AG20443 (cell line): ENCODE measurements at regions not wholly inside any gene's neighbourhood (a gene's known extent, or its start where the extent isn't known, plus 50 kb on each side); places are given as distances from the start of the nearest gene placed in this dataset.
"Not testable (repeated sequence)": the region's sequence is repeated elsewhere in the genome, so short reads cannot be mapped to it uniquely, and the experiment has no call there.

ENCODE experiments used
- DNase-seq: peaks from one replicate; pipeline ENCODE4 v3.0.0; 2012; ENCODE audit warnings: low spot score, mixed read lengths

DNA sequence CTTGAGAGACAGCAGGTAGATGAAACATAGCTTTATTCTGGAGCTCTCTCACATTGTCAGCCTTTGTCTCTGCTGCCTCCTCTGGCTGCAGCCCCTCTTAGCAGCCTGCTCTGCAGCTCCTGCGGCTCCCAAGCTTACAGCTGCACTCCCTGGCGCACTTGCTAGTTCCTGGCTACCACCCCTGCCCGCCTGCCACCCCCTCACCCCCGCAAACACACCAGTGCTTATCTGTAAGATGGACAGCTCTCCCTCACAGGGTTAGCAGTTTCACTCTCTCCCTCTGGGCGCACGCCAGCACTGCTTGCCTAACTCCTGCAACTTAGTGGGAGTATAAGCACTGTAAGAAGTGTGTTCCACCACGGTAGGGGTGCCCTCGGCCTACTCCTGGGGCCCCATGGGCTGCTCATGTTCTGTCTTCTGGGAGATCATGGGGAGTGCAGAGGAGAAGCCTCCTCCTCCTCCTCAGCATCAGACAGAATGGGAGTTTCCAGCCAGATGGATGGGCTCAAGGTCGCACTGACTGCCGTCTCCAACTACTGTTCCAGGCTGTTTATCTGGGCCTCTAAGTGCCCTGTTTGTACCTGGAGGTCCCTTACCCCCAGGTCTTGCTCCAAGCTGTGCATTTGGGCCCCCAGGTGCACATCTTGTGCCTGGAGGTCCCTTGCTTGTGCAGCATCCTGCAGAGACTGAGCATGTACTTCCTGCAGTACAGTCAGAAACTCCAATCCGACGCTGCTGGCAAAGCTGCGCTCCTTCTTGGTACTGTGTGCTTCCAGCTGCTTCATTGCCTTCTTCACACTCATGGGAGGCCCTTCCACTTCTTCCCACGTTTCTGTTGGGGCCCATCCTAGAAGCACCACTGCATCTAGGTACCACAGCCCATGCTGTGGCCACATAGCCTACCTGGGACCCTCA is 1388.1 kb downstream of the AMY1C start:
- peak; percentile 9 for DNase-seq

DNA sequence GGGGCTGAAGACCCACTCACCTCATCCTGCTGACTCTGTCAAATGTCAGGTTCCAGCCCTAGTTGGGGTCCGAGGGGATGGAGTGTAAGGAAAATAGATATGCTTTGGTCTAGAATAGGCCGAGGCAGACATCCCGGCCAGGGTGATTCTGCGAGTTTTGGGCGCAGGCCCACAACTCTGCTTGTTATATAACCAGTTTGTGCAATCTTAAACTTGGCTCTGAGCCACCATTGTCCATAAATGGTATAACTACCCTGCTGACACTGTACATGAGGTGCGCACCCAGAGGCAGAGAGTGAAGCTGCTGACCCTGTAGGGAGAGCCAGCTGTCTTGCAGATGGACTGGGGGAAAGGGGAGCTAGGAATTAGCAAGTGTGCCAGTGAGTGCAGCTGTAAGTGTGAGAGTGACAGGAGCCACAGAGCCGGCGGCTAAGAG is 1388.8 kb downstream of the AMY1C start:
- no peak for DNase-seq

DNA sequence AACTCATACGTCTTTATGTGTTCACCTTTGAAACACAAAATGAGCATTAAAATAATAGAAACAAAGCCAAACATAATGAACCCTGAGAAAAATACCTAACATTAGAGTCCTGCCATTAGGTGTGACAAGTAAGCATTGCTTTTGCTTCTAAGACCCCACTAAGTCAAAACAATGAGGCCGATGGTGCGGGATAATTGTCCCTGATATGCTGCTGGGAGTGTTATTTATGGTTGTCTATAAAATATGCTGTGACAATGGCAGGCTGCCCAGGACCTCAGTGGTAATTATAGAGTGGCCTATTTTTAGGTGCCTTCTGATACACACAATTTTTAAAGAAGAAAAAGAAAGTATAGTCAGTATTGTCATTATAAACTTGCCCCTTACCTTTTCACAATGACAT is 1423.1 kb downstream of the AMY1C start:
- no peak for DNase-seq

DNA sequence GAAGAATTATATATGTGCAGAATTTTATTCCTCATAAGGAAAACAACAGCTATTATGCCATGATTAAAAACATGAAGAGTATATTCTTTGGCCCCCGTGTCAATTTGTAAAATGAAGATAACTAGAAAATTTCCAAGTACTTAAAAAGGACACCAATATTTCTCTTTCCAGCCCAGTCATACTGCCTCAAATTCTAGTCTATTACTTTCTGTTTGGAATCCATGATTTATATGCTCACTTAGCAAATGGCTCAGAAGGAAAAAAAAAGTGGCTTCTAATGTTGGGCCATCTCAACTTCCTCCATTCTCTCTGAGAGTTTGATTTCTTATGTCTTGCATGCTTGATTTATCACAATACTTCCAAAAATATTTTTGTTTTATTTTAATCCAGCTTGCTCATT is 1431.1 kb downstream of the AMY1C start:
- no peak for DNase-seq

DNA sequence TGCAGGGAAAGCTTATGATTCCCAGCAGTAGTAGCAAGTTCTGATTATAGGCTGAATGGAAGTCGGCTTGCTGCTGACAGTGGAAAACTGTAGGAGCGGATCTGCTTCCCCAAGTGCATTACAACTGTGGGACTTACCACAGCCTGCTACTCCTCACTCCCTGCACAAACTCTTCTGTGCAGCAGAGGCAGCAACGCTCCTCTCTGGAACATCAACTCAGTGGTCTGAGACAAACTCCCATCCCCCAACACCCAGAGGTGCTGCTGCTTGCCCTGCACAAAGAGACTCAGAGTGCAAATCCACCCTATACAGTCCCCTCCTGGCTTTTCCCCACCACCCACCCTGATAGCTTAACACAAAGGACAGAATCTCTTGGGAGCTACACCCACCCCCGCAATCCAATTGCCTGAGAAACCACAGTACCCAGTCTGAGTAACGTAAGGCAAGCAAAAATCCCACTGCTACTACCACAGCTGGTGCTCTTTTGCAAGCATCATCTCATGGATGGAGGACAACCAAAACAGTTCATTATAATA is 1455.2 kb downstream of the AMY1C start:
- no peak for DNase-seq

DNA sequence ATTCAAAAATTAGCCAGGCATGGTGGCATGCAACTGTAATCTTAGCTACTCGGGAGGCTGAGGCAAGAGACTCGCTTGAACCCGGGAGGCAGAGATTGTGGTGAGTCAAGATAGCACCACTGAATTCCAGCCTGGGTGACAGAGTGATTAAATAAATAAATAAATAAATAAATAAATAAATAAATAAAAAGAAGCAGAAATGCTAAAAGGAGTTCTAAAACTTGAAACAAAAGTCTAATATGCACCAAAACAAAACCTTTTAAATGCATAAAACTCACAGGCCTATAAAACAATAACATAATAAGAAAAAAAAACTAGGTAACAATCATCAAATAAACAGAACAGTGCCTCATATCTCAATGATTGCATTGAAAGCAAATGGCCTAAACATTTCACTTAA is 1458.9 kb downstream of the AMY1C start:
- no peak for DNase-seq

DNA sequence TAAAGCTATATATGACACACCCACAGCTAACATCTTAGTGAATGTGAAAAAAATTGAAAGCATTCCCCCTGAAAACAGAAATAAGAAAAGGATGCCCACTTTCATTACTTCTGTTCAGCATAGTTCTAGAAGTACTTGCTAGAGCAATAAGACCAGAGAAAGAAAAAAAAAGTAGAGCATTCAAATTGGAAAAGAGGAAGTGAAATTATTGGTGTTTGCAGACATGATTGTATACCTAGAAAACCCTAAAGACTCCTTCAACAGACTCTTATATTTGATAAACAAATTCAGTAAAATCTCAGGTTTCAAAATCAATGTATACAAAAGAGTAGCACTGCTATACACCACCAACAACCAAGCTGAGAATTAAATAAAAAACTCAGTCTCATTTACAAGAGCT is 1461.0 kb downstream of the AMY1C start:
- no peak for DNase-seq

DNA sequence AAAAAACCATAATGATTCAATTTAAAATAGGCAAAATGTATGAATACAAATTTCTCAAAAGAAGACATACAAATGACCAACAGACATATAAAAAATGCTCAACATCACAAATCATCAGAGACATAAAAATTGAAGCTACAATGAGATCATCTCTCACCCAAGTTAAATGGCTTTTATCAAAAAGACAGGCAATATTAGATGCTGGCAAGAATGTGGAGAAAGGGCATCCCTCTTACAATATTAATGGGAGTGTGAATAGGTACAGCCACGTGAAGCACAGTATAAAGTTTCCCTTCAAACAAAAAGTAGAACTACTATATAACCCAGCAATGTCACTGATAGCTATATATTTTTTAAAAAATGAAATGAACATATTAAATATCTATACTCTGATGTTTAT is 1481.7 kb downstream of the AMY1C start:
- no peak for DNase-seq

DNA sequence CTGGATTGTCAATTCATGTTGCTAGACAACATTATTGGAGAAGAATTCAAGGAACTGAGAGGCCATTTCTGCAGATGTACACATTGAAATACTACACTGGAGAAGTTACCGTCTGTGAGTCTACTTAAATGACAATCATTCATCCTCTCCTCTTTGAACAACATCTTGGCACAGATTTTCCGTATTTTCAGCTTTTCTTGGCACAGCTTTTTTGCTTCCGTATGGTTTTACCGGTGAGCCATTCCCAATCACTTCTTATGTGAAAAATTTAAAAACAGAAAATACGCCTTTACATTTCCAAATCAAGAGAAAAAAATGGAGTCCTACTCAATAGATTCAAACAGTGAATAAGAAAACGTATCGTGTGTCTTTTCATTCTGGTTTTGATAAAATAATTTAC is 1493.7 kb downstream of the AMY1C start:
- no peak for DNase-seq

DNA sequence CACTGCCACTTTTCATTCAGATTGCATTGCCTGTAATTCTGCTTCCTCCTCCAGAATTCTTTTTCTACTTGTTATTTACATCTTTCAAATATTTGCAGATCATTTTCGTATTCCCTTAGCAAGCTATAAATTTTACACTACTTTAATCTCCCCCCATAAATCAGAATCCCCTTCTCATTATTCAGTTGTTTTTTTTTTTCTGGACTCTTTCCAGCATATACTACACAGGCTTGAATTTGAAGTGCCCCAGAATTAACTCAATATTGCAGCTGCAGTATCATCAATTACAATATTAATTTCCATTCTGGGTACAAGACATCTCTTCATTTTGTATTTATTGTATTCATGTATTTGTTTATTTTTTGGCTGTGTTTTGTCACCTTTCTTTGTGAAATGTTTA is 1494.3 kb downstream of the AMY1C start:
- DNase-seq = no peak

DNA sequence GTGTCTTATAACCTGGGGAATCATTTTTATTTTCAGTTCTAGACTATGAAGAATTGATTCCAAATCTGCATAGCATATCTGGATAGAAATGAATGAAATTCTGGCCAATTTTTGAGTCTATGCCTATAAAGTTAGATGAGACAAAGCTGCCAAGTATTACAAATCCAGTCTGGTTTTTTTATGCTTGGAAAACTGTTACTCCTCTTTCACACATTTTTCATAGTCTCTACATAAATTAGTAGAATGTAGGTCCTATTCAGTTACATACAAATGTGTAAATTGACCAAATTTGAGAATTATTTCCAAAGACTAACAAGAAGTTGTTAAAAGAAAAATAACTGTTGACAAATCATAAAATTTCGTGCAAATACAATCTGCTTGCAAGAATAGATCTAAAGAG is 1505.2 kb downstream of the AMY1C start:
- no peak for DNase-seq

DNA sequence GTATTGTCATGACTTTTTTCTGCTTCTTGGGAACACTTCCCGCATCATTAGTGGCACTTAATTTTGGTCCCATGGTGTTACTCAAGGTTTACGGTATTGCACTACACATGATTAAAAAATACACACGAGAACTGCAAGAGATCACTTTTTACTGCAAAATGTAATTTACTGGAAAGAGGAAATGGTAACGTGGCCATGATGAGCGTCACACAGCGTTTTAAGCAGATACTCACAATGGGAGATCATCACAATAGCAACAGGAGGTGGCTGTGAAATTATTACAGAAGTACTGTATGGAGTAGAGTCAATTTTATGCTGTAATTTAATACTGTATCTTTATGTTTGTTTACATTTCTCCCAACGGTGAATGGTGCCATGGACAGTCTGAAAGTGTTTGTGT is 1510.3 kb downstream of the AMY1C start:
- no peak for DNase-seq

DNA sequence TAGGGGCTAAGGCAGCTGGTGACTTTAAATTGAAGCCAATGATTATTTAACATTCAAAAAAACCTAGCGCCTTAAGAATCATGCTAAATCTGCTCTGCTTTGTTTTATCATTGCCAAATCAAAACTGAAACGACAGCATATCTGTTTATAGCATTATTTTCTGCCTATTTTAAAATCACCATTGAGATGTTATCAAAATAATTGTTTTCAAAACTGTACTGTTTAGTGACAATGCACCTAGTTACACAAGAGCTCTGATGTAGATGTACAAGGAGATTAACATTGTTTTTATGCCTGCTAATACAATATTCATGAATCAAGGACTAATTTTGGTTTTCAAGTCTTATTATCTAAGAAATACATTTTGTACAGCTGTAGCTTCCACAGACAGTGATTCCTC is 1521.3 kb downstream of the AMY1C start:
- no peak for DNase-seq

DNA sequence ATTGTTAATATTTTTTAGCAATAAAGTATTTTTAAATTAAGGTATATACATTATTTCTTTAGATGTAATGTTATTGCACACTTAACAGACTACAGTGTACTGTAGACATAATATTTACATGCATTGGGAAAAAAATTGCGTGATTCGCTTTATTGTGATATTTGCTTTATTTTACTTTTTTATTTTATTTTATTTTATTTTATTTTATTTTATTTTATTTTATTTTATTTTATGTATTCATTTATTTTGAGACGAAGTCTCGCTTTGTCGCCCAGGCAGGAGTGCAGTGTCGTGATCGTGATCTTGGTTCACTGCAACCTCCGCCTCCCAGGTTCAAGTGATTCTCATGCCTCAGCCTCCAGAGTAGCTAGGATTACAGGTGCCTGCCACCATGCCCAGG is 1522.7 kb downstream of the AMY1C start:
- DNase-seq = not testable (repeated sequence)

DNA sequence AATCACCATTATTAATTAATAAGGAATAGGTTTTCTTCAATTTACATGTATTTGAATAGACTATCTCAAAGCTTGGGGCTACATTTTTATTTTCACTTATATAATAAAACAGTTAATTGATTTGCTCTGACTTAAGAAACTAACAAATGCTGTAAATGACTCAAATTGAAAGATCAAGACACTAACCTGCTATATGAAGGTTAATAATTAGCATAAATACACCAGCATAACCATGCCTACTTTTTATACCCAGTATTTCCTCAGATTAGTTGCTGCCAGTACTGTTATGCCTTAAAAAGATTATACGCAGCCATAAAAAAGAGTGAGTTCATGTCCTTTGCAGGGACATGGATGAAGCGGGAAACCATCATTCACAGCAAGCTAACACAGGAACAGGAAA is 1545.1 kb downstream of the AMY1C start:
- DNase-seq = no peak

DNA sequence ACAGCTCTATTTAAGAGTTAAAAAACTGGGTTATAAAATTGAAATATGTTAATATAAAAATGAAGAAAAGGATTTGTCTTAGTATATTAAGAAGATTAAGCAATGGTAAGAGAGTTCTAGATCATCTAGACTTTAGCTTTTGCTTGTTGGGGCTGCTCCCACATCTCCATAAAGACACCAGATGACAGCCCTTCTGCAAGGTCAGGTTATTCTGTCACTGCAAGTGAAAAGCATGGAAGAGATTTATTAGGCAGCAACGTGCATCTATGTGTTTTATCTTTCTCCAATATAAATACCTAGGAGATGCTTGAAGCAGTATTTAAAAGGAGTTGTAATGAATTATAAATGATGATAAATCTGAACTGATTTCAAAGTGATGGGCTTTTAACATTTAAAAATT is 1560.4 kb downstream of the AMY1C start:
- no peak for DNase-seq

DNA sequence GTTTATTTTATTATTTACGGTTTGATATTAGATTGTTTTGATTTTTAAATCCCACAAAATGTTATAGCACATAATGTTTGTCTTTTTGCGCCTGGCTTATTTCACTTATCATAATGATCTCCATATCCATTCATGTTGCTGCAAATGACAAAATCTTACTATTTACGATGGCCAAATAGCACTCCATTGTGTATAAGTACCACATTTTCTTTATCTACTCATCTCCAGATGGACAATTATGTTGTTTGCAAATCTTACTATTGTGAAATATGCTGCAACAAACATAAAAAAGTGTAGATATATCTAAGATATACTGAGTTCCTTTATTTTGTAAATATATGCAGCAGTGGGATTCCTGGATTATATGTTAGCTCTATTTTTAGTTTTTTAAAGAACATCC is 1568.3 kb downstream of the AMY1C start:
- DNase-seq = no peak

DNA sequence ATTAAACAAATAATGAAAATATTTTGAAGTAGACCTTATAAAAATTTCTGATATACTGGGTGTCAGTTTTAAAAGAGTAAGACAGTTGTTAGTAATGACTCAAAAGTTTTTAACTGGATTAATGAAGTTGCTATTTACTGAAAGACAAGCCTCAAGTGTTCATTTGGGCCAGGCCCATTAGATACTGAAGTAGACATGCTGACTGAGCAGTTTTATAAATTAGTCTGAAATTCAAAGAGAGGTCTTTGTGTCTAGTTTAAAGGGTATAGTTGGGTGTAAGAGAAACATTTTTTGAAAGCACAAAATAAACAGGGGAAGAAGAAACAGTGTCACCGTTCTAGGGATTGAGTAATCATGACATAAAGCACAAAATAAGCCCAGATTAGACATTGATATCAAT is 1577.2 kb downstream of the AMY1C start:
- DNase-seq = no peak

DNA sequence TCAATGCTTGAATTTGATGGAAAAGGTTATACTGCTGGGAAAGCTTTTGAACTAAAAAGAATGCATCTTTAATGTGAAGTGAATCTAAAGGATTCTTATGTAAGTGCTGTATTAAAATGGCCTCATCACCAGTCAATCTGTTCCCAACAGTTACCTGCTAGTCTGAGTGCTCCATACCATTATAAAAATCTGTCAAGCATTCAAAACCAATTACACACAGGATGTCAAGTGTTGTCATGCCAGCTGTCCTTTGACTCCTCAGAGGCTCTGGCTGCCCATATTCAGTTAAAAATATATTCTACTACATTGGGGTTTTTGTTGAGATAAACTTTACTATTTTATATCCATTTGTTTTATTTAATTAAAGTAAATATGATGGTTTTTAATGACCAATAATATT is 1587.7 kb downstream of the AMY1C start:
- no peak for DNase-seq

DNA sequence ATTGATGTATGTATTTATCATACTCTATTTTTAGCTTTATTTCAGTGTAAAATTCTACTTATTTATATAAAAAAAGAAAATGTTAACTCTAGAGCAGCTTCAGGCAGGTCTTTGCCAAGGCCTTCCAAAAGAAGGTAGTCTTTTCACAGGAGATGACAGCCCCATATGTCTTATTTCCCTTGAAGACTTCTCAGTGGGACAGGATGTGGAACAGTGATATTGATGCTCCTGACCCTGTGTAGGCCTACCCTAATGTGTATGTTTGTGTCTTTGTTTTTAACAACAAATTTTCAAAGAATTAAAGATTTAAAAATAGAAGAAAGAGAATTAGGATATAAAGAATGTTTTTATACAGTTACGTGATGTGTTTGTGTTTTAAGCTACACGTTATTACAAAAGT is 1593.6 kb downstream of the AMY1C start:
- DNase-seq = no peak

DNA sequence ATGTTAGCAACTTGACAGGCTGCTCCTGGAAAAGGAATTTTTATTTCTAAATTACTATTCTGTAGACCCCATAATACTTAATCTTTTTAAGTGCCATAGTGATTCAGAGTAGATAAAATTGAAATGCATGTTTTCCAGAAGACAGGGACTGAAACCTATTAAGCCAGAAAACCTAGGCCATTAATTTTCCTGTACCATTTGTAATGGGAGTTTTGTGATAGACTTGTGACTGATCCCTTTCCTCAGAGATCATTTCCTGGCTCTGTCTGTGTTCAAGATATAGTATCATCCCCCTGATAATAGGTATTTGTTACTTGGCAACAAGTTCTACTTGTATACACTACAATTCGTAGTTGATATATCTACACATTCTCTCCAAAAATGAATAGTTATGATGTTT is 1609.8 kb downstream of the AMY1C start:
- DNase-seq = no peak

DNA sequence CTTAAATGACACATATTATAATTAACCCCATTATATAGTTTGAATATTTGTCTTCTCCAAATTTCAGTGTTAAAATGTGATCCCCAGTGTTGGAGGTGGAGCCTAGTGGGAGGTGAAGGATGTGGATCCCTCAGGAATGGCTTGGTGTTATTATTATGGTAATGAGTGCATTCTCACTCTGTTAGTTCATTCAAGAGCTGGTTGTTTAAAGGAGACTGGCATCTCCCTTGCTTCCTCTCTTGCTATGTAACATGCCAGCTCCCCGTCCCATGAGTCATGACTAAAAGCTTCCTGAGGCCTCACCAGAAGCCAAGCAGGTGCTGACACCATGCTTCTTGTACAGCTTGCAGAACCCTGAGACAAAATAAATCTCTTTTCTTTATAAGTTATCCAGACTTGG is 1612.7 kb downstream of the AMY1C start:
- no peak for DNase-seq

DNA sequence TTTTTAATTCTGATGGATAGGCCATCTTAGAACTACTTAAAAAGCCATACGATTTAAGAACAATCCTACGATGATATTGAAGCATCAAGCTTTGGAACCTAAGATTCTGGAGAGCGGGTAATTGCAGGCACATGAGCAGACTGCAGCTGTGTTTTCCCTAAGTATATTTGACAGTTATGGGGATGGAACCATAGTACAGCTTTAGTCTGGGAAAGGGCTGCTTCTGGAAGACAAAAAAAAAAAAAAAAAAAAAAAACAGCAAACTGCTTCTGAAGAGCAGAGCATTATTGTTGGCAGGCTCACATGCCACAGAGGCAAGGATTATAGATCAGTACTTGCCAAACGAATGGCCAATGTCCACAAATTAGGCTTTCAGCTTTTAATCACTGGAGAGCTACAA is 1618.7 kb downstream of the AMY1C start:
- DNase-seq = no peak

DNA sequence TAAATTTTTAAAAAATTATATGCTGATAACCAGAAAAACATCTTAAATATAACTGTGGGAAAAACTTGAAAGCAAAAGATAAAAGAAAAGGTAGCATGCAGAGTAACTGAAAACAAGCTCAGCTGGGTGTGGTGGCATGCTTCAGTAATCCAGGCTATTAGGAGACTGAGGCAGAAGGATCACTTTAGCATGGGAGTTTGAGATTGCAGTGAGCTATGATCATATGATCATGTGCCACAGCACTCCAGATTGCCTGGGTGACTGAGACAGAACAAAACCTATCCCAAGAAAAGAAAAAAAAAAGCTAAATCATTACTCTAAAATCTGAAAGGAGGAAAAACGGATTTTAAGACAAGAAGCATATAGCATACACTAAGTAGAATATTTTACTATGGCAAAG is 1624.0 kb downstream of the AMY1C start:
- DNase-seq = no peak
